Left lung (tissue), 4 donors: ENCODE measurements at regions not wholly inside any gene's neighbourhood (a gene's known extent, or its start where the extent isn't known, plus 50 kb on each side); places are given as distances from the start of the nearest gene placed in this dataset.

Experiments used
- ATAC-seq: fragments of 200-7000 bp; cut with Tn5 transposase; one replicate; pipeline ENCODE4 v1.9.1; 2020; ENCODE audit warnings: moderate library complexity
- DNase-seq, 4 donors: peaks; one replicate each; pipeline ENCODE4 v3.0.0-alpha.2; 2013 to 2020
- H3K27ac ChIP-seq, 2 donors: fragments of 200-600 bp; sonication (generic) in 1 of 2; one replicate each; pipeline versions ENCODE4 v1.5.0 to v1.8.0; 2020 to 2021
- H3K27me3 ChIP-seq, 2 donors: fragments of 200-600 bp; sonication (generic) in 1 of 2; one replicate each; pipeline versions ENCODE4 v1.5.0 to v1.8.0; 2020 to 2021
- H3K36me3 ChIP-seq, 2 donors: fragments of 200-600 bp; sonication (generic) in 1 of 2; one replicate each; pipeline versions ENCODE4 v1.5.0 to v1.8.0; 2020 to 2021
- H3K4me1 ChIP-seq, 2 donors: fragments of 200-600 bp; one replicate each; pipeline ENCODE4 v1.8.0; 2021
- H3K4me3 ChIP-seq, 2 donors: fragments of 200-600 bp; sonication (generic) in 1 of 2; one replicate each; pipeline versions ENCODE4 v1.5.0 to v1.8.0; 2020 to 2021; ENCODE audit warnings: mild to moderate bottlenecking in 1 of 2
- H3K9me3 ChIP-seq, 2 donors: fragments of 200-600 bp; sonication (generic) in 1 of 2; one replicate each; pipeline versions ENCODE4 v1.5.0 to v1.8.0; 2020 to 2021
- intact Hi-C, 2 donors: fragments of 100-400 bp; cut with DNase I; formaldehyde crosslinking; loops; one replicate each; pipeline versions ENCODE4 v1.11.2 to v1.14.2; 2022
- TF ChIP-seq, protein P1 (sequence below), 2 donors: fragments of 200-600 bp; sonication (generic) in 1 of 2; IDR thresholded peaks; one replicate each; pipeline versions ENCODE4 v1.5.0 to v1.8.0; 2021; ENCODE audit warnings: antibody characterized with exemption in 2 of 2
- donor health status: DM: no; HTN: yes; CAD: no.
- donor health status: DM: no; HTN: no; CAD: no.

DNA sequence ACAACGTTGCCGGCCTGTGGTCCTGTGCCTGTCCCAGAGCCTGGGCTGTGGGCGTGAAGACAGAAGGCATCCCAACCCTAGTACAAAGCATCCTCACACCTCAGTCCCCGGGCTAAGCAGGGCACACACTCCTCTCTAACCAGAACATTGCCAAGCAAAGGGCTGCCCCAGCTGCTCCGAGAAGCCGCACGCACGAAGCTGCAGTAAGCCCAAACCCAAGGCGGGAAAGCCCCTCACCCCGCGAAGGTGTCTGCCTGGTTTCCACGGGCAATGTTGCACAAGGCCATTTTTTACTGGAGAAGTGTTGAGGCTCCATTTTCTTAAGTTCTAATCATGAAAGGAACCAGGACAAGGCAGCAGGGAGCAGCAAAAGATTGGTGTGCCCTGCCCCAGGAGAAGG is 519.0 kb downstream of the NPHP4 start:
- no peak overlapping the region for H3K27ac ChIP-seq
- intact Hi-C loops, result no loop called here
- H3K4me1 ChIP-seq, result no peaks in the 10 kb centered on the region
- ATAC-seq, result no peak
- no peaks in the 10 kb centered on the region for H3K36me3 ChIP-seq
- no peak overlapping the region for H3K4me3 ChIP-seq
- no peaks in the 10 kb centered on the region for H3K9me3 ChIP-seq
- H3K27me3 ChIP-seq, result peaks cover 0 to 44% of the 10 kb centered on the region in 2 donors
- DNase-seq, result no peak
- TF ChIP-seq, protein P1, sequence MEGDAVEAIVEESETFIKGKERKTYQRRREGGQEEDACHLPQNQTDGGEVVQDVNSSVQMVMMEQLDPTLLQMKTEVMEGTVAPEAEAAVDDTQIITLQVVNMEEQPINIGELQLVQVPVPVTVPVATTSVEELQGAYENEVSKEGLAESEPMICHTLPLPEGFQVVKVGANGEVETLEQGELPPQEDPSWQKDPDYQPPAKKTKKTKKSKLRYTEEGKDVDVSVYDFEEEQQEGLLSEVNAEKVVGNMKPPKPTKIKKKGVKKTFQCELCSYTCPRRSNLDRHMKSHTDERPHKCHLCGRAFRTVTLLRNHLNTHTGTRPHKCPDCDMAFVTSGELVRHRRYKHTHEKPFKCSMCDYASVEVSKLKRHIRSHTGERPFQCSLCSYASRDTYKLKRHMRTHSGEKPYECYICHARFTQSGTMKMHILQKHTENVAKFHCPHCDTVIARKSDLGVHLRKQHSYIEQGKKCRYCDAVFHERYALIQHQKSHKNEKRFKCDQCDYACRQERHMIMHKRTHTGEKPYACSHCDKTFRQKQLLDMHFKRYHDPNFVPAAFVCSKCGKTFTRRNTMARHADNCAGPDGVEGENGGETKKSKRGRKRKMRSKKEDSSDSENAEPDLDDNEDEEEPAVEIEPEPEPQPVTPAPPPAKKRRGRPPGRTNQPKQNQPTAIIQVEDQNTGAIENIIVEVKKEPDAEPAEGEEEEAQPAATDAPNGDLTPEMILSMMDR (IDR thresholded peaks at IDR 0.05), result no peak

DNA sequence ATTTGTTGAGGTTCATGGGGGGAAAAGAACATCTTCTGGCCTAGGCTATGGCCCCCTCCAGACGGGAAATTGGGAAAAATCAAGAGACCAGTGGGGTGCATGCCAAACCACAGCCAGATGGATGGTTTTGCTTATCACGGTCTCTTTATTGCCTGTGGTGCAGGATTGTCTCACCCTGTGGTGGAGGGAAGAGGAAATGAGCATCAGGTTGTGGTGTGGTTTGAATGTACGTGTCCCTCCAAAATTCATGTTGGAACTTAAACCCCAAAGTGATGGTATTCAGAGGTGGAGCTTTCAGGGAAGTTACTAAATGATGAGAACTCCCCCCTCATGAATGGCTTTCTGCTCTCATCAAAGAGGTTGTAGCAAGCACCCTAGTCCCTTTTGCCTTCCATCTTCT is 525.7 kb downstream of the NPHP4 start:
- H3K36me3 ChIP-seq, result no peaks in the 10 kb centered on the region
- H3K4me3 ChIP-seq, result no peak overlapping the region
- TF ChIP-seq, protein P1 (IDR thresholded peaks at IDR 0.05), result no peak
- H3K27ac ChIP-seq, result no peak overlapping the region
- peaks cover 0 to 16% of the 10 kb centered on the region in 2 donors for H3K27me3 ChIP-seq
- intact Hi-C loops, result no loop called here
- DNase-seq (no peak), ATAC-seq (no peak)
- no peaks in the 10 kb centered on the region for H3K4me1 ChIP-seq
- H3K9me3 ChIP-seq, result peaks cover 0 to 6% of the 10 kb centered on the region in 2 donors

DNA sequence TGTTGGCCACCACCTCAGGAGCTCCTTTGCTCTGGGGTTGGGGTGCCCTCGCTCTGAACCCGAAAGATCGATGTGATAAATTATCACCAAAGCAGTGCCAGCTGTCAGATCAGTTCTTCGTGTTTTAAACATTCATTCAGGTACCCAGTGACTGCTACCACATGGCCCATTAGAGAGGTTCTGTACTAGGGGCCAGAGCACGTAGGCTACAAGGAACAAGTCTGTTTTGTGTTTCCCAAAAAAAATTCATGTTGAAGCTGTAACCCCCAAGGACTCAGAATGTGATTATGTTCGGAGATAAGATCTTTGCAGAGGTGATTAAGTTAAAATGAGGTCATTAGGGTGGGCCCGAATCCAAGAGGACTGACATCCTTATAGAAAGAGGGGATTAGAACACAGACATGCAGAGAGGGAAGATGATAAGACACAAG is 526.9 kb downstream of the NPHP4 start:
- H3K36me3 ChIP-seq, result no peaks in the 10 kb centered on the region
- no peaks in the 10 kb centered on the region for H3K4me1 ChIP-seq
- no peak for DNase-seq
- ATAC-seq, result no peak
- TF ChIP-seq, protein P1 (IDR thresholded peaks at IDR 0.05), result no peak
- H3K9me3 ChIP-seq, result peaks cover 0 to 6% of the 10 kb centered on the region in 2 donors
- no peak overlapping the region for H3K27ac ChIP-seq
- no peak overlapping the region for H3K4me3 ChIP-seq
- peaks cover 0 to 10% of the 10 kb centered on the region in 2 donors for H3K27me3 ChIP-seq
- intact Hi-C loops, result no loop called here

DNA sequence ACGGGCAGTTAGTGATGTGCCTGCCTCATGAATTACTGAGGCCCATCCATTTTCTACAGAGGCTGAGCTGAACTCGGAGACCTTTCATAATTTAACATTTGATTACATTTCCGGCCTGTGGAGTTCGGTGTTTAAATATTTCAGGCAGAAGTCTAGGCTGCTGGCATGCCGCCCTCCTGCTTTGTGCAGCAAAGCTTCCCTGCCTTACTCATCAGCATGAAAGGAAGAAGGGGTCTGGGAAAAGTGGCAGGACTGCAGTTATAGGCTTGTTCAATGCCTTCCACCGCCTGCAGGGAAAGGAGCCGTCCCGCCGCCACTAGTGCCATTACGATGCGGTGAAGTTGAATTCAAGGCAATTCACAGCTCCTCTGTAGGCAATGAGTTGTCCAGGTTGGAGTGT is 527.9 kb downstream of the NPHP4 start:
- Histone ChIP-seq H3K27ac (no peak overlapping the region), H3K27me3 (peaks cover 0 to 5% of the 10 kb centered on the region in 2 donors), H3K9me3 (peaks cover 0 to 6% of the 10 kb centered on the region in 2 donors), H3K4me3 (no peak overlapping the region), H3K36me3 (no peaks in the 10 kb centered on the region), H3K4me1 (no peaks in the 10 kb centered on the region)
- DNase-seq, result no peak
- TF ChIP-seq, protein P1 (IDR thresholded peaks at IDR 0.05), result no peak
- no peak for ATAC-seq
- intact Hi-C loops, result no loop called here

DNA sequence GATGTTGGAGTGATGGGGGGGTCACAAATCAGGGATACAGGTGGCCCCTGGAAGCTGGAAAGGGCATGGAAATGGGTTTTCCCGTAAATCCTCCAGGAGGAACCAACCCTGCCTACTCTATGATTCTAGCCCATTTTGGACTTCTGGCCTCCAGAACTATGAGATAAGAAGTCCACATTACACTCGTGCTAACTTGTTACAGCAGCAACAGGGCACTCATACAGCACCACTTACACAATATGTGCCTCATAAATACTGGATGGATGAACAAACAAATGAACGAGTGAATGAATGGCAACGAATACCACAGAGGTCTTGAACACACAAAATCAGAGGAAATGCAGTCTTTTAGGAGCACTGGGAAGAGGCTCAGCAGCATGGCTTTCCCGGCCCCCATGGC is 531.3 kb downstream of the NPHP4 start:
- Histone ChIP-seq H3K4me1 (no peaks in the 10 kb centered on the region), H3K36me3 (no peaks in the 10 kb centered on the region), H3K27me3 (peaks cover 0 to 27% of the 10 kb centered on the region in 2 donors), H3K27ac (no peak overlapping the region), H3K9me3 (peaks cover 0 to 4% of the 10 kb centered on the region in 2 donors), H3K4me3 (no peak overlapping the region)
- DNase-seq, result no peak
- no peak for ATAC-seq
- intact Hi-C loops, result no loop called here
- TF ChIP-seq, protein P1 (IDR thresholded peaks at IDR 0.05), result no peak
